Heart left ventricle (tissue), 13 donors: ENCODE measurements at regions not wholly inside any gene's neighbourhood (a gene's known extent, or its start where the extent isn't known, plus 50 kb on each side); places are given as distances from the start of the nearest gene placed in this dataset.

Experiments
- CTCF ChIP-seq, 12 donors: fragments of 200-600 bp; sonication (generic) in 4 of 12; IDR thresholded peaks; one replicate each; pipeline versions ENCODE4 v1.5.0 to v1.8.0; 2018 to 2022; ENCODE audit warnings: antibody characterized with exemption in 12 of 12, mild to moderate bottlenecking in 5 of 12
- POLR2A ChIP-seq, 2 donors: fragments of 450-650 bp; IDR thresholded peaks; one replicate each; pipeline ENCODE4 v1.6.1; 2017; ENCODE audit warnings: antibody characterized with exemption in 2 of 2, mild to moderate bottlenecking in 2 of 2, moderate library complexity in 2 of 2
- donor health status: ischemic (EF 13 %, LVEDD 7.1; RV severe dilation, severe dysfunction).
- donor health status: DM: no; HTN: yes; CAD: no.
- donor health status: DM: no; HTN: no; CAD: no.
- donor health status: ischemic (EF 25% LVEDD 6.9; RV normal size, moderate dysfunction).
- donor health status: ischemic (EF 25% LVEDD 5.7; RV mildly dilated, moderate dysfunction).
- donor health status: ischemic (EF 35%, LVEDD 5.7; RV mildly dilated, moderate dysfunction).
- donor health status: nonischemic (EF 11% LVEDD 7.7; RV severe dilation, severe dysfunction).
- donor health status: DM: yes; HTN: yes; CAD: no.
- donor health status: PGD.
- donor health status: ischemic (EF 29% LVEDD 5.4; RV normal size, mild dysfunction).
- donor health status: nonischemic (EF 23%, LVEDD 6.1; RV moderate dilation, normal function).

- TF ChIP-seq CTCF (IDR thresholded peaks at IDR 0.05), result no peak
- no peak for TF ChIP-seq POLR2A (IDR thresholded peaks at IDR 0.05)
These were observed 281.1 kb upstream of the KLF4 start for GRCh38 chr9:107770716-107771115.
